WERI-Rb-1 (cell line): ENCODE measurements at regions not wholly inside any gene's neighbourhood (a gene's known extent, or its start where the extent isn't known, plus 50 kb on each side); places are given as distances from the start of the nearest gene placed in this dataset.

Experiments used
- DNase-seq: peaks from one replicate; pipeline ENCODE4 v3.0.0-alpha.2; 2020
- H3K27ac ChIP-seq: fragments of 250-450 bp; sonication (Bioruptor Pico); 2 replicates; pipeline ENCODE4 v1.5.1; 2020; ENCODE audit warnings: mild to moderate bottlenecking, moderate library complexity
- H3K27me3 ChIP-seq: fragments of 250-450 bp; sonication (Bioruptor Pico); 2 replicates; pipeline ENCODE4 v1.5.1; 2021; ENCODE audit warnings: mild to moderate bottlenecking, low read depth, moderate library complexity; ENCODE audit not compliant: insufficient read depth, severe bottlenecking
- H3K36me3 ChIP-seq: fragments of 250-450 bp; sonication (Bioruptor Pico); 2 replicates; pipeline ENCODE4 v1.5.1; 2020; ENCODE audit warnings: mild to moderate bottlenecking, moderate library complexity
- H3K4me3 ChIP-seq: 2 replicates; pipeline ENCODE4 v1.5.1; 2011; ENCODE audit warnings: low read depth, mild to moderate bottlenecking, control low read depth, low read length
- H3K9me3 ChIP-seq: fragments of 250-450 bp; sonication (Bioruptor Pico); 2 replicates; pipeline ENCODE4 v1.5.1; 2021; ENCODE audit warnings: mild to moderate bottlenecking, moderate library complexity; ENCODE audit not compliant: severe bottlenecking
- TF ChIP-seq, protein P1 (sequence below): IDR thresholded peaks from 2 replicates; pipeline ENCODE4 v1.5.1; 2011; ENCODE audit warnings: low read depth, mild to moderate bottlenecking, control low read depth, inconsistent platforms, low read length

GRCh38 chr9:99561961-99562565 is 259.6 kb upstream of the NR4A3 start:
- H3K4me3 ChIP-seq, result no peak overlapping the region
- TF ChIP-seq, protein P1, sequence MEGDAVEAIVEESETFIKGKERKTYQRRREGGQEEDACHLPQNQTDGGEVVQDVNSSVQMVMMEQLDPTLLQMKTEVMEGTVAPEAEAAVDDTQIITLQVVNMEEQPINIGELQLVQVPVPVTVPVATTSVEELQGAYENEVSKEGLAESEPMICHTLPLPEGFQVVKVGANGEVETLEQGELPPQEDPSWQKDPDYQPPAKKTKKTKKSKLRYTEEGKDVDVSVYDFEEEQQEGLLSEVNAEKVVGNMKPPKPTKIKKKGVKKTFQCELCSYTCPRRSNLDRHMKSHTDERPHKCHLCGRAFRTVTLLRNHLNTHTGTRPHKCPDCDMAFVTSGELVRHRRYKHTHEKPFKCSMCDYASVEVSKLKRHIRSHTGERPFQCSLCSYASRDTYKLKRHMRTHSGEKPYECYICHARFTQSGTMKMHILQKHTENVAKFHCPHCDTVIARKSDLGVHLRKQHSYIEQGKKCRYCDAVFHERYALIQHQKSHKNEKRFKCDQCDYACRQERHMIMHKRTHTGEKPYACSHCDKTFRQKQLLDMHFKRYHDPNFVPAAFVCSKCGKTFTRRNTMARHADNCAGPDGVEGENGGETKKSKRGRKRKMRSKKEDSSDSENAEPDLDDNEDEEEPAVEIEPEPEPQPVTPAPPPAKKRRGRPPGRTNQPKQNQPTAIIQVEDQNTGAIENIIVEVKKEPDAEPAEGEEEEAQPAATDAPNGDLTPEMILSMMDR, result no peak
- no peak for DNase-seq
- H3K9me3 ChIP-seq, result no peaks in the 10 kb centered on the region
- H3K27ac ChIP-seq, result no peak overlapping the region
- H3K27me3 ChIP-seq, result peaks cover 51% of the 10 kb centered on the region
- H3K36me3 ChIP-seq, result no peaks in the 10 kb centered on the region

- TF ChIP-seq, protein P1, result peak; percentile 31; the same call in 1 of the 2 replicates
- Histone ChIP-seq H3K4me3 (no peak overlapping the region), H3K27me3 (peaks cover 64% of the 10 kb centered on the region), H3K36me3 (no peaks in the 10 kb centered on the region), H3K9me3 (no peaks in the 10 kb centered on the region), H3K27ac (no peak overlapping the region)
- DNase-seq, result no peak
Observed at GRCh38 chr9:99563364-99563763, 258.3 kb upstream of the NR4A3 start.

DNA sequence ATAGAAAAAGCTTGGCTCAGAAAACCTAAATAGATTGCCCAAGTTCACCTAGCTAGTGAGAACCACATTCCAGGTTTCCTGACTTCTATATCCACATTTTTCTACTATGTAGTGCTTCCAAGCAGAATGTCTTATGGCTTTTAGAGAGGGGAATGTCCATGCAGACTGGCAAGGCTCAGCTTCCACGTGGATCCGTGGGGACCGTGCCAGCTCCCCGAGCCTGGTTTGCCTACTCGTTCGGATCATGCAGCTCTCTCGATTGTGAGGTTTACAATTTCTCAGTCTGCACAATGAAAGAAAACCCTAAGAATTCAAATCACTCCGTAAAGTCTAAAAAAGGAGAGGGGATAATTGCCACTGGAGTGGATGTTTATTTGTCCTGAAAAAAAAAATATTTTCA is 256.5 kb upstream of the NR4A3 start:
- TF ChIP-seq, protein P1, result no peak

GRCh38 chr9:99567436-99567835 is 254.2 kb upstream of the NR4A3 start:
- TF ChIP-seq, protein P1, result no peak
- H3K27ac ChIP-seq, result no peak overlapping the region
- H3K27me3 ChIP-seq, result peaks cover 61% of the 10 kb centered on the region
- no peaks in the 10 kb centered on the region for H3K9me3 ChIP-seq
- no peaks in the 10 kb centered on the region for H3K36me3 ChIP-seq
- no peak for DNase-seq
- no peak overlapping the region for H3K4me3 ChIP-seq

More for the DNA sequence above, 256.5 kb upstream of the NR4A3 start:
- Histone ChIP-seq H3K4me3 (no peak overlapping the region), H3K27ac (no peak overlapping the region), H3K36me3 (no peaks in the 10 kb centered on the region), H3K27me3 (peaks cover 76% of the 10 kb centered on the region), H3K9me3 (no peaks in the 10 kb centered on the region)
- DNase-seq, result no peak

DNA sequence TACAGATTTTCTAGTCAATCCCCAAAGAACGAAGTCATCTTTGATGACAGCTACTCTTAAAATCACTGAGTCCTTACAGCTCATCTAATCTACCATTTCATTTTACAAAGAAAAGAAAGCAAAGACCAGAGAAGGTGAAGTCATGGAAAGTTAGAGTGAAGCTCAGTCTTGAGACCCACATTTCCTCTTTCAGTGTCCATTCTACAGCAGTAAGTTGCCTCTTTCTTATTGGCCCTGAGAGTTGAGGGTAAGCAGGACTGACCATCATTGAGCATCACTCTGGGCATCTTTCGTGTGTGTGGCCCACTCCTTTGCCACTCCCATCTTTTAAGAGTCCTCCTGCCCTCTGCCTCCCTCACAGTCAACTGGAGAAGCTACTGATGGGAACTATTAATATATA is 251.8 kb upstream of the NR4A3 start:
- TF ChIP-seq, protein P1, result no peak
- Histone ChIP-seq H3K27me3 (peaks cover 48% of the 10 kb centered on the region), H3K4me3 (no peak overlapping the region), H3K9me3 (no peaks in the 10 kb centered on the region), H3K27ac (no peak overlapping the region), H3K36me3 (no peaks in the 10 kb centered on the region)
- no peak for DNase-seq

GRCh38 chr9:99572567-99572966 is 249.1 kb upstream of the NR4A3 start:
- H3K36me3 ChIP-seq, result no peaks in the 10 kb centered on the region
- H3K4me3 ChIP-seq, result no peak overlapping the region
- H3K9me3 ChIP-seq, result no peaks in the 10 kb centered on the region
- DNase-seq, result no peak
- H3K27me3 ChIP-seq, result peaks cover 23% of the 10 kb centered on the region
- TF ChIP-seq, protein P1, result no peak
- no peak overlapping the region for H3K27ac ChIP-seq
